Activated CD4-positive, alpha-beta T cell treated with anti-CD3 and anti-CD28 coated beads, Interleukin-2, Interleukin-6, amounts not matched to agents 100 ng/mL and 50 ng/mL, durations not matched to agents 16 hours and 8 hours (primary cell): ENCODE measurements at regions not wholly inside any gene's neighbourhood (a gene's known extent, or its start where the extent isn't known, plus 50 kb on each side); places are given as distances from the start of the nearest gene placed in this dataset.
"Not testable (repeated sequence)": the region's sequence is repeated elsewhere in the genome, so short reads cannot be mapped to it uniquely, and the experiment has no call there.

Experiments used
- DNase-seq: peaks from one replicate; pipeline ENCODE4 v3.0.0-alpha.2; 2020

GRCh38 chr4:127529879-127530278, 102.9 kb upstream of the INTU start:
- DNase-seq = not testable (repeated sequence)

GRCh38 chr4:127533028-127533700, 99.6 kb upstream of the INTU start:
- DNase-seq = no peak

GRCh38 chr4:127534041-127534825, 98.5 kb upstream of the INTU start:
- no peak for DNase-seq

- DNase-seq = no peak
These were observed 94.7 kb upstream of the INTU start for GRCh38 chr4:127538016-127538415.

GRCh38 chr4:127540497-127541025, 92.2 kb upstream of the INTU start:
- no peak for DNase-seq

- no peak for DNase-seq
These were observed 87.5 kb upstream of the INTU start for GRCh38 chr4:127545271-127545670.

GRCh38 chr4:127548990-127549925, 83.5 kb upstream of the INTU start:
- DNase-seq = no peak

- no peak for DNase-seq
These were observed 77.7 kb upstream of the INTU start for GRCh38 chr4:127555106-127555505.

- no peak for DNase-seq
These were observed 74.7 kb upstream of the INTU start for GRCh38 chr4:127558088-127558487.

GRCh38 chr4:127558489-127559407, 74.0 kb upstream of the INTU start:
- DNase-seq = no peak

- no peak for DNase-seq
These were observed 72.8 kb upstream of the INTU start for GRCh38 chr4:127559981-127560380.

GRCh38 chr4:127560755-127561154, 72.0 kb upstream of the INTU start:
- DNase-seq = no peak

GRCh38 chr4:127574643-127575042, 58.1 kb upstream of the INTU start:
- no peak for DNase-seq

- no peak for DNase-seq
These were observed 56.9 kb upstream of the INTU start for GRCh38 chr4:127575888-127576287.

GRCh38 chr4:127578491-127578890, 54.3 kb upstream of the INTU start:
- no peak for DNase-seq

- no peak for DNase-seq
These were observed 53.8 kb upstream of the INTU start for GRCh38 chr4:127578967-127579366.

- DNase-seq = no peak
These were observed 52.9 kb upstream of the INTU start for GRCh38 chr4:127579821-127580220.

- no peak for DNase-seq
These were observed 52.5 kb upstream of the INTU start for GRCh38 chr4:127580300-127580699.

- DNase-seq = no peak
These were observed 51.9 kb upstream of the INTU start for GRCh38 chr4:127580891-127581290.
